ENCODE measurements at regions not wholly inside any gene's neighbourhood (a gene's known extent, or its start where the extent isn't known, plus 50 kb on each side); places are given as distances from the start of the nearest gene placed in this dataset.
"Not testable (repeated sequence)": the region's sequence is repeated elsewhere in the genome, so short reads cannot be mapped to it uniquely, and the experiment has no call there.

DNA sequence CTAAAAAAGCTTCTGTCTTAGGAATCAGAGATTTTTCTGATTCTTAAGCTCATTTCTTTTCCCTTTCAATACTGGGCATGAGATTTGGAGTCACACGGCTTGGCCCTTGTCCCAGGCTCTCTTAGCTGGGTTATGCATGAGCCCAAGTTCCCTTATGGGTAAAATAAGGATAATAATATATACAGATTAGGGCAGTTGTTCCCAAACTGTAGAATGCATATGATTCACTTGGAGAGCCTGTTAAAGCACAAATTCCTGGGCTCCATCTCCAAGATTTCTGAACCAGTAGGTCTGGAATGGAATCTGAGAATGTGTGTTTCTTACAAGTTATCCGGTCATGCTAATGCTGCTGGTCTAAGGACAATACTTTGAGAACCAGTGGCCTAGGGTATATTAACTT lies 154.0 kb downstream of the REEP3 start:
- DNase-seq (ENCODE audit: low spot score) = no peak

GRCh38 chr10:63677001-63677400 lies 155.8 kb downstream of the REEP3 start:
- DNase-seq (ENCODE audit: low spot score) = no peak

DNA sequence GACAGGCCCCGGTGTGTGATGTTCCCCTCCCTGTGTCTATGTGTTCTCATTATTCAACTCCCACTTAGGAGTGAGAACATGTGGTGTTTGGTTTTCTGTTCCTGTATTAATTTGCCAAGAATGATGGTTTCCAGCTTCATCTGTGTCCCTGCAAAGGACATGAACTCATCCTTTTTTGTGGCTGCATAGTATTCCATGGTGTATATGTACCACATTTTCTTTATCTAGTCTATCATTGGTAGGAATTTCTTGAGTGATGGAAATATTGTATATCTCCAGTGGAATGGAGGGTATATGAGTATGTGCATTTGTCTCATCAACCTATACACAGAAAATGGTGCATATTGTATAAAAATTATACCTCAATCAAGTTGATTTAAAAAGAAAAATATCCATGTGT lies 159.3 kb downstream of the REEP3 start:
- not testable (repeated sequence) for DNase-seq (ENCODE audit: low spot score)

- no peak for DNase-seq (ENCODE audit: low spot score)
Observed at GRCh38 chr10:63681993-63682697, 160.9 kb downstream of the REEP3 start.

DNA sequence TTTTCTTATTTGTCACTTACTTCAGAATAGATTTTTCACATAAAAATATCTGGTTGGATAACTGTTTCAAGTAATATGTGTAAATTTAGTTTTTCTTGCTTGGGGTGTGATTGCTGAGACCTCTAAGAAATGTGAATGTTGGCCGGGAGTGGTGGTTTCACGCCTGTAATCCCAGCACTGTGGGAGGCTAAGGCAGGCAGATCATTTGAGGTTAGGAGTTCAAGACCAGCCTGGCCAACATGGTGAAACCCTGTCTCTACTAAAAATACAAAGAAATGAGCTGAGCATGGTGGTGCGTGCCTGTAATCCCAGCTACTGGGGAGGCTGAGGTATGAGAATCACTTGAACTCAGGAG lies 161.5 kb downstream of the REEP3 start:
- not testable (repeated sequence) for DNase-seq (ENCODE audit: low spot score)

DNA sequence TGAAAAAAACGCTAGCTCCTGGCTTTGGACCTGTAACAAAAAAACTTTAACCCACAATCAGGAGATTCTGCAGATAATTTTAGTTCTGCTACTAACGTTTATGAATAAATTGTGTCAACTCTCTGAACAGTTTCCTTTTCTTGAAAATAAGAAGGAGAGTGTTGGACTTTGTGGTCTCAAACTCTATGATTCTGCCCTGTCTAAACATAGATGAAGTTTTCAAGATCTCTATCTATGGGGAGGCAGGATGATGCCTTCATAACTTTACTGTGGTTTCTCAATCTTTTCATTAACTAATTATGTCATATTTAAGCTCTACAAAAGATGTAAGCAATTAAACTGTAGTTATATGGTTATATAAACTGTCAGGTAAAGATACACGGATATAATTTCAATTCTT lies 162.0 kb downstream of the REEP3 start:
- DNase-seq (ENCODE audit: low spot score) = no peak

DNA sequence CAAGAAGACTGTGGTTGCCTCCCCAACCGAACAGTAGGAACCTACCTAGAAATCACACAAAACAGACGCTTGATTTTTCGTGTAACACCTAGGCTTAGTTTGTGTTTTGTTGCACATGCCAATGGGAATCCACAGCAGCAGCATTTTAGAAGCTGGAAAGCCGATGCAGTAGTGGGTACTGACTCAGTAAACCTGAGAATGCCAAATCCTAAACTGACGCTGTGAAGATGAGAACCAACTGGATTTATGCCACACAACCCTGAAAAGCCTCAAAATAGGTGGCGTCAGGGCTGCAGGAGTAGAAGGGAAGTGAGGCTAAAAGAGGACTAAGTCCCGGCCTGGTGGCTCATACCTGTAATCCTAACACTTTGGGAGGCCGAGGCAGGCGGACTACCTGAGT lies 162.5 kb downstream of the REEP3 start:
- DNase-seq (ENCODE audit: low spot score) = no peak

- no peak for DNase-seq (ENCODE audit: low spot score)
Observed at GRCh38 chr10:63684257-63684936, 163.2 kb downstream of the REEP3 start.

DNA sequence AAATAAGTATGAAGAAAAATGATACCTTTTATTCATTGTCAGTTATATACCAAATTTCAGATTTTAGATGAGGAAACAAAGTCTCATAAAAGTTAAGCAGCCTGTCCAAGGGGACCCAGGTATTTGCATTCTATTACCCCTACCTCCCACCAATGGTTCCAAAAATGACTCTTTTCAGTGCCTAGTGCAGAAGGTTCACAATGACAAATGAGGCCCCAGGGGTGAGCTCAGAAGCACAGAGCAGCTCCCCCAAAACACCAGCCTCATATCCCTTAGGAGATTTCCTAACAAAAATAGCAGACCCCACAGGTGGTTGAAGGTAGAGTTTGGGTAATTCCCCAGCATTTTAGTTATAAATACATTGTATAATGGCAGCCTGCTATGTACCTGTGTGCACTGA lies 168.6 kb downstream of the REEP3 start:
- DNase-seq (ENCODE audit: low spot score) = no peak

DNA sequence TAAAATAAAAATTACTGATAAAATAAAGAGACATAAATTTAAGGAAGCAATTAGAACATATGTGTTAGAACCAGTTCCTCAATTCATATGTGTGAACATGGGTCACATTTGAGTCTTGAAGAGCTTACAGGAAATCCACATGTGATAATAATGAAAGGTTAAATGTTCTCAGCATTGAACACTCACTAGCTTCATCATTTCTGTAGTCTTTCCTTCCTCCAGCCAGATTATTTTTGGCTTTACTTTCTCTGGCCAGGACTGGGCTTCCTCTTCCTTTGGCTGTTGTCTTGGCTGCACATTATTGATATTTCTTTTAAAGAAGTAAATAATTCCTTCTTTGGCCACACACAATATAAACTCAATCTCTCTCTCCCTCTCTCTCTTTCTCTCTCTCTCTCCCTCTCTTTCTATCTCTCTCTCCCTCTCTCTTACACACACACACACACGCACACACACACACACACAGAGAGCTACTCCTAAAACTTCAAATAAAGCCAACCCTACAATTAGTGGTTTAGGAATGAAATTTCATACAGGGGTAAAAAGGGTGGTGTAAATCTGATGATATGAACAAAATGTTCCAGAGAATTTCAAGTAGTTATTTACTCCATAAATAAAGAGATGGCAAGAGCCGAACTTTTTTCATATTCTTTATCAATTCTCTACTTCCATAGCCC lies 171.2 kb downstream of the REEP3 start:
- no peak for DNase-seq (ENCODE audit: low spot score)

DNA sequence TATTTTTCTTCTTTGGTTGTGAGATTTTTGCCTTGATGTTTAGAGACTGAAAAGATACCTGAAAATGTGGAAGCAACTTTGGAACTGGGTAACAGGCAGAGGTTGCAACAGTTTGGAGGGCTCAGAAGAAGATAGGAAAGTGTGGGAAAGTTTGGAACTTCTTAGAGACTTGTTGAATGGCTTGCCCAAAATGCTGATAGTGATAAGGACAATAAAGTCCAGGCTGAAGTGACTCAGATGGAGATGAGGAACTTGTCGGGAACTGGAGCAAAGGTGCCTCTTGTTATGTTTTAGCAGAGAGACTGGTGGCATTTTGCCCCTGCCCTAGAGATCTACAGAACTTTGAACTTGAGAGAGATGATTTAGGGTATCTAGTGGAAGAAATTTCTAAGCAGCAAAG lies 171.8 kb downstream of the REEP3 start:
- DNase-seq (ENCODE audit: low spot score) = not testable (repeated sequence)

DNA sequence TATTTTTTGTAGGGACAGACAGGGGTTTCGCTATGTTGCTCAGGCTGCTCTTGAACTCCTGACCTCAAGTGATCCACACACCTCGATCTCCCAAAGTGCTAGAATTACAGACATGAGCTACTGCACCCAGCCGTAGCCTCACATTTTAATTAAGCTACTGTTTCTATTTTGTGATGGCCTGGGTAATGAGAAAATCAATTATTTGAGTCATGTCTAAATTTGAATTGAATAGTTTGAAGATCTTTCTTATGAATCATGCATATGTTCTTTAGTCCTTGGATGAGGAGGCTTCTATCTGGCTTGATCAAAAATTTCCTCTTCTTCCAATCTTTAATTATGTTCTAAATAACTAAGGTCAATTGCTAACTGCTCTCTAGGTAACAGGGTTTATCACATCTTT lies 175.0 kb downstream of the REEP3 start:
- DNase-seq (ENCODE audit: low spot score) = no peak

DNA sequence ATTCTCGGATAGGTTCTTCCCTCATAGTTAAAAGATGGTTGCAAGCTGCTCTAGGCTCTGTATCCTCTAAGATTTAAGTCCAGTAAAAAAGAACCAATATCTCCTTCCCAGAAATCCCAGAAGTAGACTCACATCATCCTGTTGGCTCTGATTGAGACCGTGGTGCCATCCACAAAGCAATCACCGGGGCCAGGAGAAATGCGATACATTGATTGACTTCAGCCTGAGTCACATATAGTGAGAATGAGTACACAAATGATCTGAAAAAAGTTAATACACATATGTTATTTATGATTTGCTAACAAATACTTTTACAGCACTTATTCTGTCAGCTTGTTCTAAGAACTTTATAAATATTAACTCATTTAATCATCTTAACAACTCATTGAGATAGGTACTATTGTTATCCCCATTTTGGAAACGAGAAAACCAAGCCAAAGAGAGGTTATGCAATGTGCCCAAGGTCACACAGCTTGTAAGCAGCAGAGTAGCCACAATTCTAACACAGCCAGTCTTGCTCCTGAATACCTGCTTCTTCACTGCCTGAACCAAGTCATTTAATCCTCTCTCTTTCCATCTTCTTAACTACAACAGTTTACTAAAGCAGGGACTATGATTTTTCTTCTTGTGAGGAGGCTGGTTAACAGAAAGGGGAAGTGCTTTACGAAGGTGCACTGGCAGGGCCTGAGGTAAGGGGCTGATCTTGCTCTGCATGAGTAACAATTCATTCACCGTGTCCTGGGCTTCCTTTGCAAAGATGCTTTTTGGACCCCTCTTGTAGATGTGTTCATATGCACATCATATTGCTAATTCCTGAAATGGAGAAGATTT lies 177.0 kb downstream of the REEP3 start:
- DNase-seq (ENCODE audit: low spot score) = no peak

GRCh38 chr10:63698787-63699150 lies 177.6 kb downstream of the REEP3 start:
- DNase-seq (ENCODE audit: low spot score) = no peak

DNA sequence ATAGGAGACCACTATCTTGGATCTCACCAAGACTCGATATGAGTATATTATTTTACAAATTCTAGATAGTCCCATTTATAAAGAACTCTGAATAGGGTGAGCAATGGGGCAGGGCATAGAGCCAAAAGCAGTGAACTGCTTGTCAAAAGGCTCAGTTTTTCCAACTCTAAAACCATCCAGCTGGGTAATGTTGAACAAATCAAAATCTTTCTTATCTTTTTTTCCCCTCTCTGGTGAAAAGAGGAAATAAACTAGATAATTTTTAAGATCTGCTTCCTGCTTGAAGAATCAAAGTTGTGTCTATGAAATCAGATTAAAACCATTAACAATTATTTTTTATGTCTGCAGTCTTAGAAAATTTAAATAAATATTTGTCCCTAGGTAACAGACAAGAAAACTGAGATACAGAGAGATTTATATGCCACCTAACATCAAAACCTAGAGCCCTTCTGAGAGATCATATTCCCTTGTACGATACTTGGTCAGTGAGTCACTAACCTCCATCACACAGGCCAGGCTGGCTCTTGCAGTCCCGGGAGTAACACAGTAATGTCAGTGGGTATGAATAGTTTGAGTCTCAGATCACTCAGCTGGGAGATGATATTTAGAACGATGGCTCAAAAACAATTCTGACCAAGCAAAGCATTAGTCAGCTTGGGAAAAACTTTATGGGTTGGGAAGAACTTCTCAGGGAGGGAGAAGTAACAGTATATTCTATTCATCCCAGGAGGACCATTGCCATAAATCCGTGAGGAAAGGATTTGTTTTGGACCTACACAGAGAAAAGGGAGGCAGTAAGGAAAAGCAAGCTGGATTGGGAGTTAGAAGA lies 178.8 kb downstream of the REEP3 start:
- DNase-seq (ENCODE audit: low spot score) = no peak

DNA sequence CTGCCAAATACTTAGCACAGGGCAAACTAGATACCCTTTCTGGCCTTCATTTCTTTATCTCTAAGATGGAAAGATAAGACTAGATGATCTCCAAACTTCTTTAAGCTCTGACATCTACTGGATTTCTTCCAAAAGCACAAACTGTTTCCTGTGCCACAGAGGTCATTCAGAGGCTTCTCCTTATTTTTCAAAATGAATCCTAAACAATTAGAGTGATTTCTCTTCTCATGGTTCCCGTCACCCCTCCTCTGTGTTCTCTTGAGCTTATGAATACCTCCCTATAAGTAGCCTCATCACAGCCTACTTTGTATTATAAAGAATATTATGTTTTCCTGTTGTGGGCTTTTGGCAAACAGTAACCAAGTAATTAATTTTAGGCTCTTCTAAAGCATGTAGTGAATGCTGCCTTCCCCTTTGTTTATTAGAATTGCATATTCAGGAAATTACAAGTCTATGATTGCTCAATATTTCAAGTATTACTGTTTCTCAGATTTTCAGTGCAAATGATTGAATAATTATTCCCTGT lies 179.5 kb downstream of the REEP3 start:
- no peak for DNase-seq (ENCODE audit: low spot score)

DNA sequence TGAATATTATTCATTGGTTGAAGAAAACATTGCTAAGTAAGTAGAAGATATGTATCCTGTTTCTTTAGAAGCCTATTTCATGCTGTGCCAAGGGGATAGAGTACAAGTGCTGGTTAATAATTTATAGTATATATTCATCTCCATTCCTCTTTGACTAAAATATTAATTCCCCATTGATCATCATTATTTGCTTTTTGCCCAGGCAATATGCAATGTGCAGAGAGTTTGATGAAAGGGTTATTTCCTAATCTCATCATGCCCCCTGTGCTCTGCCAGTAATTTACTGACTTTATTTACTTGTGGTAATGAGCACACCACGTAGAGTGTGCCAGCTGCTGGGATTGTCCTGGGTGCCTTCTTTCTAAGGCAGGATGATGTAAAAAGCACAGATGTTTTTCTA lies 180.9 kb downstream of the REEP3 start:
- DNase-seq (ENCODE audit: low spot score) = no peak

DNA sequence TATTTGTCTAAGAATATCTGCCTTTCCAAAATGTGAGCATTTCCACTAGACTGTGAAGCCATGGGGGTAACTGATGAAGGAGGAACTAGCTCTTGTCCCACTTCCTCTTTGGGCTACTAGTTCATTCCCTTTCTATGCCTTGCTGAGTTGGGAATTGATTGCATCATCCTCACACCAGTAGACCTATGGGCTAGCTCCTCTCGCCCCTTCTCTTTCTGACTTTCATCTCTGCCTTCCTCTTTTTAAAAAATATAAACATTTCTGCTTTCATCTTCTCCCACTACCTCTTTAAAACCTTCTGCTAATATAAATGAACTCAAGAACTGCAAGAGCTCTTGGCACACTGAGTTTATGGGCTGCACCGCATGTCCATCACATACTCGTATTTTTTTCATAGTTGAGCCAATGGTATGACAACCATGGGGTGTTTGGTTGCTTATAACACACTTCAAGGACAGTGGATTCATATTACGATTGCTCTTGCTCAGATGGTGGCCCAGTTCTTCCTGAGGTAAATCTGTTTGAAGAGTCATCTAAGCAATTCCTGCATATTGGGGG lies 182.0 kb downstream of the REEP3 start:
- no peak for DNase-seq (ENCODE audit: low spot score)

- DNase-seq (ENCODE audit: low spot score) = no peak
Observed at GRCh38 chr10:63703740-63704345, 182.6 kb downstream of the REEP3 start.

DNA sequence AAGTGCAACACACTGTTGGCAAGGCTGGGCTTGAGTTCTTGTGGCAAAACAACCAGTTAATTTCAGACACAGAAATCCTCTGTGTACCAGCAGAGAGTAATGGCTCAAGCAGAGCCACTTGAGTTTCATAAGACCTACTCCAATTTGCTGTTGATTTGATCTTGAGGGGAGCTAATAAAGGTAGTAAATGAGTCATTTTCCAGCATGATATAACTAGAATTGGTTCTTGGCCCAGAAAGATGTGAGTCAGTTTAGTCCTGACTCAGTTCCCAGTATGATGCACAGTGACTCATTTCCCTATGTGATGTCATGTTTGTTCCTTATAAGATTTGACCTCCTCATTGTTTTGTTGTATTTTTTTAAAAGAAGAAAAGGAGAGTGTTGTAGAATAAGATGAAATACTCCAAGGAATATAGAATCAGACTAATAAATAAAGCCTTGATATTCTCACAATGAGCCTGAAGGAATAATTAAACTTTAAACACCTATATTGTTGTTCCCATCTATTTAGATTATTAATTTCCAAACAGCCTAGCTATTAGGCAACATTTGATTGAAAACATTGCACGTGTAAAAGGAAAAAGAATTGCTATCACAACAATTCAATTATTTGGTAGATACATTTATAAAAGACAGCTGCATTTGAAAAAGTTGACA lies 186.2 kb downstream of the REEP3 start:
- DNase-seq (ENCODE audit: low spot score) = no peak
